ENCODE measurements at regions not wholly inside any gene's neighbourhood (a gene's known extent, or its start where the extent isn't known, plus 50 kb on each side); places are given as distances from the start of the nearest gene placed in this dataset.
A peak's percentile ranks its signal among the peaks of the same experiment; 100 is the strongest.

GRCh38 chr1:199688774-199689173 is 338.7 kb upstream of the NR5A2 start:
- no peak for DNase-seq (ENCODE audit: low read depth)
- H3K4me3 ChIP-seq (replicated peaks; ENCODE audit: low read depth, low read length): no peak overlapping the region
- TF ChIP-seq CTCF (IDR thresholded peaks at IDR 0.05; ENCODE audit: low read length, missing control alignments): no peak

GRCh38 chr1:199690496-199690895 is 337.0 kb upstream of the NR5A2 start:
- TF ChIP-seq CTCF (IDR thresholded peaks at IDR 0.05; ENCODE audit: low read length, missing control alignments): no peak
- DNase-seq (ENCODE audit: low read depth): no peak
- H3K4me3 ChIP-seq (replicated peaks; ENCODE audit: low read depth, low read length): no peak overlapping the region

- peak; percentile 92 for DNase-seq (ENCODE audit: low read depth)
- H3K4me3 ChIP-seq (replicated peaks; ENCODE audit: low read depth, low read length): no peak overlapping the region
- no peak for TF ChIP-seq CTCF (IDR thresholded peaks at IDR 0.05; ENCODE audit: low read length, missing control alignments)
Measured at GRCh38 chr1:199691540-199691939, 336.0 kb upstream of the NR5A2 start.

- DNase-seq (ENCODE audit: low read depth): no peak
- no peak overlapping the region for H3K4me3 ChIP-seq (replicated peaks; ENCODE audit: low read depth, low read length)
Measured at GRCh38 chr1:199693724-199694123, 333.8 kb upstream of the NR5A2 start.

GRCh38 chr1:199696225-199696624 is 331.3 kb upstream of the NR5A2 start:
- no peak for DNase-seq (ENCODE audit: low read depth)
- no peak overlapping the region for H3K4me3 ChIP-seq (replicated peaks; ENCODE audit: low read depth, low read length)
- TF ChIP-seq CTCF (IDR thresholded peaks at IDR 0.05; ENCODE audit: low read length, missing control alignments): no peak

More at GRCh38 chr1:199693724-199694123, 333.8 kb upstream of the NR5A2 start:
- no peak for TF ChIP-seq CTCF (IDR thresholded peaks at IDR 0.05; ENCODE audit: low read length, missing control alignments)

GRCh38 chr1:199698222-199698621 is 329.3 kb upstream of the NR5A2 start:
- no peak overlapping the region for H3K4me3 ChIP-seq (replicated peaks; ENCODE audit: low read depth, low read length)
- DNase-seq (ENCODE audit: low read depth): no peak
- no peak for TF ChIP-seq CTCF (IDR thresholded peaks at IDR 0.05; ENCODE audit: low read length, missing control alignments)

- no peak for TF ChIP-seq CTCF (IDR thresholded peaks at IDR 0.05; ENCODE audit: low read length, missing control alignments)
- no peak for DNase-seq (ENCODE audit: low read depth)
- H3K4me3 ChIP-seq (replicated peaks; ENCODE audit: low read depth, low read length): no peak overlapping the region
Measured at GRCh38 chr1:199700551-199700950, 327.0 kb upstream of the NR5A2 start.
